HepG2 (cell line): ENCODE measurements at regions not wholly inside any gene's neighbourhood (a gene's known extent, or its start where the extent isn't known, plus 50 kb on each side); places are given as distances from the start of the nearest gene placed in this dataset.

ENCODE experiments used
- AGO2 ChIP-seq: fragments of 200-400 bp; formaldehyde crosslinking; optimal IDR thresholded peaks from 2 replicates; pipeline ENCODE3; 2017; ENCODE audit warnings: mild to moderate bottlenecking, low read depth, low read length, moderate library complexity
- ATF4 ChIP-seq, 2 experiments: fragments of 450-650 bp in 1 of 2; sonication (generic) in 1 of 2; formaldehyde crosslinking; IDR thresholded peaks; 2 replicates each; pipeline versions ENCODE4 v1.5.0 to v1.8.0; 2020 to 2022; ENCODE audit warnings: mild to moderate bottlenecking in 1 of 2, missing genetic modification reagents in 1 of 2
- BCL3 ChIP-seq: sonication (generic); formaldehyde crosslinking; IDR thresholded peaks from 2 replicates; pipeline ENCODE4 v1.5.1; 2020; ENCODE audit warnings: mild to moderate bottlenecking, missing genetic modification reagents, moderate library complexity
- HMG20B ChIP-seq: conservative IDR thresholded peaks from 2 replicates; pipeline ENCODE4 v1.6.1; 2016; ENCODE audit warnings: missing genetic modification reagents, missing compliant biosample characterization
- ISX ChIP-seq: sonication (generic); formaldehyde crosslinking; conservative IDR thresholded peaks from 2 replicates; pipeline ENCODE4 v1.5.0; 2020; ENCODE audit warnings: missing genetic modification reagents
- NBN ChIP-seq: fragments of 450-650 bp; conservative IDR thresholded peaks from 2 replicates; pipeline ENCODE4 v1.6.1; 2017
- PCBP1 ChIP-seq: fragments of 200-400 bp; formaldehyde crosslinking; IDR thresholded peaks from 2 replicates; pipeline ENCODE4 v1.6.1; 2017; ENCODE audit warnings: mild to moderate bottlenecking, low read depth, low read length, borderline replicate concordance
- PRDM10 ChIP-seq: sonication (generic); formaldehyde crosslinking; IDR thresholded peaks from 2 replicates; pipeline ENCODE4 v1.4.0; 2020; ENCODE audit warnings: low read depth, missing genetic modification reagents
- RCOR2 ChIP-seq: IDR thresholded peaks from 2 replicates; pipeline ENCODE4 v1.6.1; 2016; ENCODE audit warnings: missing biosample characterization, missing genetic modification reagents
- RNF2 ChIP-seq: fragments of 450-650 bp; conservative IDR thresholded peaks from 2 replicates; pipeline ENCODE4 v1.6.1; 2016; ENCODE audit warnings: low read depth
- ZBTB21 ChIP-seq: sonication (generic); formaldehyde crosslinking; IDR thresholded peaks from 2 replicates; pipeline ENCODE4 v1.4.0; 2020; ENCODE audit warnings: missing genetic modification reagents
- ZNF235 ChIP-seq: sonication (generic); formaldehyde crosslinking; IDR thresholded peaks from 2 replicates; pipeline ENCODE4 v1.8.1; 2023; ENCODE audit warnings: mild to moderate bottlenecking, missing genetic modification reagents, borderline replicate concordance
- ZNF552 ChIP-seq: sonication (generic); formaldehyde crosslinking; IDR thresholded peaks from 2 replicates; pipeline ENCODE4 v1.9.0; 2022; ENCODE audit warnings: missing genetic modification reagents, mild to moderate bottlenecking, borderline replicate concordance
- ZNF607 ChIP-seq: sonication (generic); formaldehyde crosslinking; IDR thresholded peaks from 2 replicates; pipeline ENCODE4 v1.5.1; 2020; ENCODE audit warnings: missing genetic modification reagents, mild to moderate bottlenecking, borderline replicate concordance
- ZNF777 ChIP-seq: sonication (generic); formaldehyde crosslinking; IDR thresholded peaks from 2 replicates; pipeline ENCODE4 v1.4.0; 2020; ENCODE audit warnings: missing genetic modification reagents
- ZNF788 ChIP-seq: sonication (generic); formaldehyde crosslinking; IDR thresholded peaks from 2 replicates; pipeline ENCODE4 v1.5.0; 2020; ENCODE audit warnings: mild to moderate bottlenecking, missing genetic modification reagents, borderline replicate concordance
- ZNF83 ChIP-seq: sonication (generic); formaldehyde crosslinking; IDR thresholded peaks from 2 replicates; pipeline ENCODE4 v1.4.0; 2020; ENCODE audit warnings: missing genetic modification reagents, mild to moderate bottlenecking, borderline replicate concordance
- TF ChIP-seq, protein P1 (sequence below), 2 experiments: sonication (generic) in 1 of 2; formaldehyde crosslinking in 1 of 2; IDR thresholded peaks; 2 replicates each; pipeline versions ENCODE4 v1.4.0 to v1.6.1; 2018 to 2020; ENCODE audit warnings: missing genetic modification reagents in 2 of 2, borderline replicate concordance in 1 of 2, low read depth in 1 of 2, mild to moderate bottlenecking in 1 of 2, missing biosample characterization in 1 of 2
- TF ChIP-seq, protein P2 (sequence below): sonication (generic); formaldehyde crosslinking; IDR thresholded peaks from 2 replicates; pipeline ENCODE4 v1.8.0; 2022; ENCODE audit warnings: mild to moderate bottlenecking, missing genetic modification reagents, moderate library complexity

GRCh38 chr2:181742922-181743722, 62.8 kb upstream of the NEUROD1 start (continued):
- TF ChIP-seq ZNF777 (CRISPR knock-in tag) (no peak), NBN (no peak), ZNF552 (no peak), ZBTB21 (CRISPR knock-in tag) (no peak), AGO2 (no peak), ZNF788 (CRISPR knock-in tag) (no peak), ZNF607 (CRISPR knock-in tag) (no peak), RCOR2 (CRISPR knock-in tag) (no peak), RNF2 (no peak), HMG20B (CRISPR knock-in tag) (no peak), PRDM10 (no peak), ISX (CRISPR knock-in tag) (no peak), ZNF235 (no peak), PCBP1 (no peak), ATF4 (CRISPR knock-in tag; IDR thresholded peaks at IDR 0.05) (no peak), BCL3 (CRISPR knock-in tag) (no peak), ZNF83 (no peak)
- TF ChIP-seq, protein P1, sequence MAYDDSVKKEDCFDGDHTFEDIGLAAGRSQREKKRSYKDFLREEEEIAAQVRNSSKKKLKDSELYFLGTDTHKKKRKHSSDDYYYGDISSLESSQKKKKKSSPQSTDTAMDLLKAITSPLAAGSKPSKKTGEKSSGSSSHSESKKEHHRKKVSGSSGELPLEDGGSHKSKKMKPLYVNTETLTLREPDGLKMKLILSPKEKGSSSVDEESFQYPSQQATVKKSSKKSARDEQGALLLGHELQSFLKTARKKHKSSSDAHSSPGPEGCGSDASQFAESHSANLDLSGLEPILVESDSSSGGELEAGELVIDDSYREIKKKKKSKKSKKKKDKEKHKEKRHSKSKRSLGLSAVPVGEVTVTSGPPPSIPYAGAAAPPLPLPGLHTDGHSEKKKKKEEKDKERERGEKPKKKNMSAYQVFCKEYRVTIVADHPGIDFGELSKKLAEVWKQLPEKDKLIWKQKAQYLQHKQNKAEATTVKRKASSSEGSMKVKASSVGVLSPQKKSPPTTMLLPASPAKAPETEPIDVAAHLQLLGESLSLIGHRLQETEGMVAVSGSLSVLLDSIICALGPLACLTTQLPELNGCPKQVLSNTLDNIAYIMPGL (CRISPR knock-in tag; IDR thresholded peaks at IDR 0.05; ENCODE audit: borderline replicate concordance in 1 of 2, low read depth in 1 of 2) = 0 out of 4 replicates have a peak, but pooled peaks of 1 of the 2 experiments have one; percentile 27
- TF ChIP-seq, protein P2, sequence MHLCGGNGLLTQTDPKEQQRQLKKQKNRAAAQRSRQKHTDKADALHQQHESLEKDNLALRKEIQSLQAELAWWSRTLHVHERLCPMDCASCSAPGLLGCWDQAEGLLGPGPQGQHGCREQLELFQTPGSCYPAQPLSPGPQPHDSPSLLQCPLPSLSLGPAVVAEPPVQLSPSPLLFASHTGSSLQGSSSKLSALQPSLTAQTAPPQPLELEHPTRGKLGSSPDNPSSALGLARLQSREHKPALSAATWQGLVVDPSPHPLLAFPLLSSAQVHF = no peak
